HCT116 (cell line): ENCODE measurements at regions not wholly inside any gene's neighbourhood (a gene's known extent, or its start where the extent isn't known, plus 50 kb on each side); places are given as distances from the start of the nearest gene placed in this dataset.

ENCODE experiments used
- ATAC-seq: fragments of 200-7000 bp; cut with Tn5 transposase; 2 replicates; pipeline ENCODE4 v1.9.1; 2020; ENCODE audit warnings: mild to moderate bottlenecking, moderate library complexity
- BruUV-seq: library from RNA; stranded (reverse); fragments of 400-500 nt; replicated peaks from 2 replicates; lab custom pipeline; 2021; lab: Mats Ljungman, UMichigan
- CTCF ChIA-PET: fragments of 300-600 bp; sonication (Branson Sonifier 250); formaldehyde crosslinking; loops from one replicate; lab custom pipeline; 2021; ENCODE audit warnings: antibody characterized with exemption; lab: Charles Lee
- POLR2A ChIA-PET: fragments of 300-600, 350-600 bp; sonication (Branson Sonifier 250); formaldehyde crosslinking; loops from one replicate; lab custom pipeline; 2021; ENCODE audit warnings: antibody characterized with exemption; lab: Charles Lee
- RAD21 ChIA-PET, 2 experiments: fragments of 300-600 bp; sonication (Branson Sonifier 250); formaldehyde crosslinking; loops; one replicate each; lab custom pipeline; 2023; ENCODE audit warnings: low total read pairs in 2 of 2; ENCODE audit not compliant: uncharacterized antibody in 2 of 2, unreplicated experiment in 2 of 2, low non-redundant PET in 1 of 2; lab: Charles Lee
- DNase-seq: peaks from one replicate; pipeline ENCODE4 v3.0.0-alpha.2; 2010; ENCODE audit warnings: low read depth, low spot score
- H2AFZ ChIP-seq: fragments of 200-600 bp; shearing (Covaris generic), sonication (generic); 2 replicates; pipeline ENCODE4 v1.6.1; 2017; ENCODE audit warnings: low read depth, mixed run types, mixed read lengths, antibody characterized with exemption, low read length; ENCODE audit not compliant: poor library complexity, severe bottlenecking
- H3K27ac ChIP-seq: 2 replicates; pipeline ENCODE4 v1.5.1; 2012; ENCODE audit warnings: low read depth, low read length
- H3K27me3 ChIP-seq: fragments of 200-600 bp; sonication (generic); 2 replicates; pipeline ENCODE4 v1.6.1; 2016; ENCODE audit warnings: mixed run types, low read length, mixed read lengths; ENCODE audit not compliant: insufficient read depth
- H3K36me3 ChIP-seq, 2 experiments: fragments of 200-500 bp in 1 of 2; fragments of 200-600 bp in 1 of 2; sonication (Bioruptor generic) in 1 of 2; sonication (generic) in 1 of 2; 2 replicates each; pipeline versions ENCODE4 v1.5.1 to v1.6.1; 2014 to 2016; ENCODE audit warnings: low read length in 2 of 2, inconsistent platforms in 1 of 2, mixed read lengths in 1 of 2, mixed run types in 1 of 2; ENCODE audit not compliant: insufficient read depth in 2 of 2, control insufficient read depth in 1 of 2
- H3K4me1 ChIP-seq, 2 experiments: fragments of 200-600 bp in 1 of 2; sonication (generic) in 1 of 2; 2 replicates each; pipeline versions ENCODE4 v1.5.1 to v1.6.1; 2012 to 2017; ENCODE audit warnings: low read length in 2 of 2, inconsistent platforms in 1 of 2, mild to moderate bottlenecking in 1 of 2, mixed read lengths in 1 of 2, mixed run types in 1 of 2, moderate library complexity in 1 of 2; ENCODE audit not compliant: insufficient read depth in 2 of 2, control insufficient read depth in 1 of 2
- H3K4me2 ChIP-seq: fragments of 200-600 bp; sonication (generic); 2 replicates; pipeline ENCODE4 v1.6.1; 2017; ENCODE audit warnings: mixed run types, low read length, mixed read lengths
- H3K4me3 ChIP-seq, 2 experiments: fragments of 200-600 bp in 1 of 2; sonication (generic) in 1 of 2; replicated peaks in 1 of 2; 2 replicates each; pipeline ENCODE4 v1.5.1; 2011 to 2016; ENCODE audit warnings: low read length in 2 of 2, control low read depth in 1 of 2, low read depth in 1 of 2, mild to moderate bottlenecking in 1 of 2, mixed read lengths in 1 of 2, mixed run types in 1 of 2
- H3K79me2 ChIP-seq: fragments of 200-600 bp; sonication (generic); 2 replicates; pipeline ENCODE4 v1.6.1; 2017; ENCODE audit warnings: mild to moderate bottlenecking, mixed run types, low read length, moderate library complexity, mixed read lengths; ENCODE audit not compliant: insufficient read depth
- H3K9ac ChIP-seq: fragments of 200-600 bp; sonication (generic); 2 replicates; pipeline ENCODE4 v1.6.1; 2016; ENCODE audit warnings: low read length, mixed read lengths
- H3K9me2 ChIP-seq: fragments of 200-600 bp; sonication (generic), shearing (Covaris generic); 2 replicates; pipeline ENCODE4 v1.6.1; 2017; ENCODE audit warnings: mixed run types, mild to moderate bottlenecking, moderate library complexity; ENCODE audit not compliant: insufficient read depth
- H3K9me3 ChIP-seq, 2 experiments: fragments of 200-500 bp in 1 of 2; fragments of 200-600 bp in 1 of 2; sonication (Bioruptor generic) in 1 of 2; sonication (generic) in 1 of 2; 2 replicates each; pipeline ENCODE4 v1.6.1; 2014 to 2017; ENCODE audit warnings: low read length in 2 of 2, mixed read lengths in 2 of 2, inconsistent platforms in 1 of 2, low read depth in 1 of 2, mild to moderate bottlenecking in 1 of 2, mixed run types in 1 of 2, moderate library complexity in 1 of 2; ENCODE audit not compliant: control insufficient read depth in 1 of 2, insufficient read depth in 1 of 2
- H4K20me1 ChIP-seq: fragments of 200-600 bp; sonication (generic), shearing (Covaris generic); 2 replicates; pipeline ENCODE4 v1.6.1; 2017; ENCODE audit warnings: mixed run types, mild to moderate bottlenecking, moderate library complexity; ENCODE audit not compliant: insufficient read depth
- ATF3 ChIP-seq: IDR thresholded peaks from 2 replicates; pipeline ENCODE4 v1.6.1; 2012
- CBX3 ChIP-seq: IDR thresholded peaks from 2 replicates; pipeline ENCODE4 v1.6.1; 2012; ENCODE audit warnings: low read depth
- EGR1 ChIP-seq: IDR thresholded peaks from 2 replicates; pipeline ENCODE4 v1.6.1; 2012; ENCODE audit warnings: low read depth
- ELF1 ChIP-seq: IDR thresholded peaks from 2 replicates; pipeline ENCODE4 v1.6.1; 2012; ENCODE audit warnings: low read depth, borderline replicate concordance
- EZH2 ChIP-seq: fragments of 200-600 bp; sonication (generic); IDR thresholded peaks from 2 replicates; pipeline ENCODE4 v1.6.1; 2017; ENCODE audit warnings: antibody characterized with exemption, mixed run types
- EZH2phosphoT487 ChIP-seq: fragments of 200-600 bp; IDR thresholded peaks from 2 replicates; pipeline ENCODE4 v1.6.1; 2018; ENCODE audit warnings: antibody characterized with exemption, borderline replicate concordance
- JUND ChIP-seq: IDR thresholded peaks from 2 replicates; pipeline ENCODE4 v1.6.1; 2012
- POLR2AphosphoS5 ChIP-seq: IDR thresholded peaks from 2 replicates; pipeline ENCODE4 v1.6.1; 2011; ENCODE audit warnings: mild to moderate bottlenecking, low read depth, low read length, moderate library complexity
- RAD21 ChIP-seq: IDR thresholded peaks from 2 replicates; pipeline ENCODE4 v1.6.1; 2012; ENCODE audit warnings: low read depth, mild to moderate bottlenecking
- REST ChIP-seq: IDR thresholded peaks from 2 replicates; pipeline ENCODE4 v1.6.1; 2012; ENCODE audit warnings: low read depth
- SIN3A ChIP-seq: IDR thresholded peaks from 2 replicates; pipeline ENCODE4 v1.6.1; 2012; ENCODE audit warnings: low read depth
- SP1 ChIP-seq: IDR thresholded peaks from 2 replicates; pipeline ENCODE4 v1.6.1; 2012; ENCODE audit warnings: low read depth
- SRF ChIP-seq: IDR thresholded peaks from 2 replicates; pipeline ENCODE4 v1.6.1; 2012; ENCODE audit warnings: low read depth
- TCF7L2 ChIP-seq: IDR thresholded peaks from 2 replicates; pipeline ENCODE4 v1.7.0; 2011; ENCODE audit warnings: borderline replicate concordance, inconsistent platforms; ENCODE audit not compliant: insufficient read depth, insufficient read length; ENCODE audit errors: extremely low read depth
- YY1 ChIP-seq: IDR thresholded peaks from 2 replicates; pipeline ENCODE4 v1.6.1; 2011; ENCODE audit warnings: low read length, low read depth, moderate library complexity, mild to moderate bottlenecking; ENCODE audit not compliant: insufficient replicate concordance; ENCODE audit errors: extremely low read depth
- ZFX ChIP-seq: fragments of 450-650 bp; IDR thresholded peaks from 2 replicates; pipeline ENCODE4 v1.6.1; 2017
- ZNF274 ChIP-seq: fragments of 200-500 bp; sonication (Bioruptor generic); IDR thresholded peaks from 2 replicates; pipeline ENCODE4 v1.6.1; 2014; ENCODE audit warnings: mild to moderate bottlenecking, low read depth, low read length, inconsistent platforms
- intact Hi-C: fragments of 100-400 bp; cut with micrococcal nuclease; formaldehyde crosslinking; loops from 2 replicates; pipeline ENCODE4 v1.10.0; 2022
- TF ChIP-seq, protein P1 (sequence below), 3 experiments: fragments of 200-600 bp in 1 of 3; sonication (generic) in 1 of 3; IDR thresholded peaks in 2 of 3; conservative IDR thresholded peaks in 1 of 3; 2 replicates each; pipeline ENCODE4 v1.5.1; 2012 to 2017; ENCODE audit warnings: low read depth in 2 of 3, low read length in 2 of 3, antibody characterized with exemption in 1 of 3, borderline replicate concordance in 1 of 3, control low read depth in 1 of 3, mild to moderate bottlenecking in 1 of 3, mixed read lengths in 1 of 3, mixed run types in 1 of 3, moderate library complexity in 1 of 3; ENCODE audit not compliant: insufficient read depth in 1 of 3
- TF ChIP-seq, protein P2 (sequence below): IDR thresholded peaks from 2 replicates; pipeline ENCODE4 v1.6.1; 2012
- TF ChIP-seq, protein P3 (sequence below): IDR thresholded peaks from 2 replicates; pipeline ENCODE4 v1.6.1; 2011; ENCODE audit warnings: mild to moderate bottlenecking, low read length, moderate library complexity; ENCODE audit not compliant: insufficient replicate concordance; ENCODE audit errors: extremely low read depth

DNA sequence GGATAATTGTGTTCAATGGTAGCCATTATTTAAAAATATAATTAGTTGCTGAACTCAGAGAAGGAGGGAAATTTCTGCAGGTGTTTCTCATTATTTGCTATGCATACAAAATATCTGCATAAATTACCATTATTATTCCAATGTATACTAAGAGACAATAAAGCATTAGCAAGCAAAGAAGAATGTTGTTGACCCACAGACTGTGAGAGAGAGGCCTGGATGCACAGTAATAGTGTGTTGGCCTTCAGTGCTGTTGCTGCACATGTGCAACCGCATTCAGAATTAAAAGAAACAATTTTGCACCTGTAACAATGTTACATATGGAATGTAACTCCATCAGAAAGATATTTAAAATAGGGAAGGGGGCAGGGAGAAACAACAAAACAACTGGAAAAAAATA is 155.6 kb upstream of the KCNH8 start:
- Histone ChIP-seq H3K4me2 (no peak overlapping the region), H3K27ac (no peak overlapping the region), H4K20me1 (no peaks in the 10 kb centered on the region), H3K9ac (no peak overlapping the region), H3K9me3 (peaks cover 0 to 7% of the 10 kb centered on the region in 2 experiments; a peak in 2 of 4 replicates), H3K36me3 (no peaks in the 10 kb centered on the region), H3K4me3 (no peak overlapping the region), H3K27me3 (no peaks in the 10 kb centered on the region), H3K4me1 (no peaks in the 10 kb centered on the region), H3K79me2 (no peaks in the 10 kb centered on the region), H2AFZ (no peak overlapping the region), H3K9me2 (no peaks in the 10 kb centered on the region)
- ATAC-seq (no peak), DNase-seq (no peak)
- ChIA-PET RAD21 (no interaction called here), POLR2A (no interaction called here), CTCF (no interaction called here)
- intact Hi-C loops = no loop called here
- TF ChIP-seq, protein P1, sequence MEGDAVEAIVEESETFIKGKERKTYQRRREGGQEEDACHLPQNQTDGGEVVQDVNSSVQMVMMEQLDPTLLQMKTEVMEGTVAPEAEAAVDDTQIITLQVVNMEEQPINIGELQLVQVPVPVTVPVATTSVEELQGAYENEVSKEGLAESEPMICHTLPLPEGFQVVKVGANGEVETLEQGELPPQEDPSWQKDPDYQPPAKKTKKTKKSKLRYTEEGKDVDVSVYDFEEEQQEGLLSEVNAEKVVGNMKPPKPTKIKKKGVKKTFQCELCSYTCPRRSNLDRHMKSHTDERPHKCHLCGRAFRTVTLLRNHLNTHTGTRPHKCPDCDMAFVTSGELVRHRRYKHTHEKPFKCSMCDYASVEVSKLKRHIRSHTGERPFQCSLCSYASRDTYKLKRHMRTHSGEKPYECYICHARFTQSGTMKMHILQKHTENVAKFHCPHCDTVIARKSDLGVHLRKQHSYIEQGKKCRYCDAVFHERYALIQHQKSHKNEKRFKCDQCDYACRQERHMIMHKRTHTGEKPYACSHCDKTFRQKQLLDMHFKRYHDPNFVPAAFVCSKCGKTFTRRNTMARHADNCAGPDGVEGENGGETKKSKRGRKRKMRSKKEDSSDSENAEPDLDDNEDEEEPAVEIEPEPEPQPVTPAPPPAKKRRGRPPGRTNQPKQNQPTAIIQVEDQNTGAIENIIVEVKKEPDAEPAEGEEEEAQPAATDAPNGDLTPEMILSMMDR (IDR thresholded peaks at IDR 0.05 in 2 of 3, conservative IDR thresholded peaks at IDR 0.05 in 1 of 3; ENCODE audit: borderline replicate concordance in 1 of 3, insufficient read depth in 1 of 3, low read depth in 2 of 3, low read length in 2 of 3) = no peak
- TF ChIP-seq JUND = no peak
- TF ChIP-seq RAD21 = no peak
- no peak for TF ChIP-seq SRF
- TF ChIP-seq REST = no peak
- TF ChIP-seq ELF1 = no peak
- no peak for TF ChIP-seq ATF3
- TF ChIP-seq CBX3 = no peak
- TF ChIP-seq EGR1 = no peak
- no peak for TF ChIP-seq YY1
- TF ChIP-seq, protein P2, sequence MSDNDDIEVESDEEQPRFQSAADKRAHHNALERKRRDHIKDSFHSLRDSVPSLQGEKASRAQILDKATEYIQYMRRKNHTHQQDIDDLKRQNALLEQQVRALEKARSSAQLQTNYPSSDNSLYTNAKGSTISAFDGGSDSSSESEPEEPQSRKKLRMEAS = no peak
- TF ChIP-seq, protein P3, sequence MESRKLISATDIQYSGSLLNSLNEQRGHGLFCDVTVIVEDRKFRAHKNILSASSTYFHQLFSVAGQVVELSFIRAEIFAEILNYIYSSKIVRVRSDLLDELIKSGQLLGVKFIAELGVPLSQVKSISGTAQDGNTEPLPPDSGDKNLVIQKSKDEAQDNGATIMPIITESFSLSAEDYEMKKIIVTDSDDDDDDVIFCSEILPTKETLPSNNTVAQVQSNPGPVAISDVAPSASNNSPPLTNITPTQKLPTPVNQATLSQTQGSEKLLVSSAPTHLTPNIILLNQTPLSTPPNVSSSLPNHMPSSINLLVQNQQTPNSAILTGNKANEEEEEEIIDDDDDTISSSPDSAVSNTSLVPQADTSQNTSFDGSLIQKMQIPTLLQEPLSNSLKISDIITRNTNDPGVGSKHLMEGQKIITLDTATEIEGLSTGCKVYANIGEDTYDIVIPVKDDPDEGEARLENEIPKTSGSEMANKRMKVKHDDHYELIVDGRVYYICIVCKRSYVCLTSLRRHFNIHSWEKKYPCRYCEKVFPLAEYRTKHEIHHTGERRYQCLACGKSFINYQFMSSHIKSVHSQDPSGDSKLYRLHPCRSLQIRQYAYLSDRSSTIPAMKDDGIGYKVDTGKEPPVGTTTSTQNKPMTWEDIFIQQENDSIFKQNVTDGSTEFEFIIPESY = no peak
- TF ChIP-seq SIN3A = no peak
- TF ChIP-seq POLR2AphosphoS5 = no peak
- no peak for TF ChIP-seq SP1
- no peak for TF ChIP-seq ZFX
- no peak for TF ChIP-seq EZH2phosphoT487
- TF ChIP-seq ZNF274 = no peak
- TF ChIP-seq TCF7L2 = no peak
- TF ChIP-seq EZH2 = no peak
- no TSS peak for BruUV-seq
